ENCODE measurements at regions not wholly inside any gene's neighbourhood (a gene's known extent, or its start where the extent isn't known, plus 50 kb on each side); places are given as distances from the start of the nearest gene placed in this dataset.

GRCh38 chr3:144084929-144085328 lies 113.3 kb downstream of the DIPK2A start:
- ChIA-PET CTCF (no interaction called here), POLR2A (no interaction called here)
- H3K9me3 Mint-ChIP-seq (ENCODE audit: insufficient read depth): no peaks in the 10 kb centered on the region
- H3K4me3 Mint-ChIP-seq: no peak overlapping the region
- DNase-seq: no peak
- H3K27ac Mint-ChIP-seq: no peak overlapping the region
- H3K4me1 Mint-ChIP-seq (ENCODE audit: low read depth): no peaks in the 10 kb centered on the region
- H3K36me3 Mint-ChIP-seq (ENCODE audit: low read depth): no peaks in the 10 kb centered on the region
- H3K27me3 Mint-ChIP-seq (ENCODE audit: low read depth): peaks cover 8% of the 10 kb centered on the region
- no peak for ATAC-seq

- POLR2A ChIA-PET: no interaction called here
- Mint-ChIP-seq H3K9me3 (ENCODE audit: insufficient read depth) (no peaks in the 10 kb centered on the region), H3K27ac (no peak overlapping the region), H3K4me3 (no peak overlapping the region), H3K4me1 (ENCODE audit: low read depth) (no peaks in the 10 kb centered on the region), H3K36me3 (ENCODE audit: low read depth) (no peaks in the 10 kb centered on the region), H3K27me3 (ENCODE audit: low read depth) (peaks cover 8% of the 10 kb centered on the region)
- DNase-seq (no peak), ATAC-seq (no peak)
- CTCF ChIA-PET: no interaction called here
Observed at GRCh38 chr3:144085964-144086363, 114.3 kb downstream of the DIPK2A start.

- POLR2A ChIA-PET: no interaction called here
- DNase-seq (no peak), ATAC-seq (no peak)
- CTCF ChIA-PET: no interaction called here
- Mint-ChIP-seq H3K27ac (no peak overlapping the region), H3K36me3 (ENCODE audit: low read depth) (no peaks in the 10 kb centered on the region), H3K9me3 (ENCODE audit: insufficient read depth) (no peaks in the 10 kb centered on the region), H3K27me3 (ENCODE audit: low read depth) (no peaks in the 10 kb centered on the region), H3K4me1 (ENCODE audit: low read depth) (no peaks in the 10 kb centered on the region), H3K4me3 (no peak overlapping the region)
Observed at GRCh38 chr3:144096016-144096415, 124.4 kb downstream of the DIPK2A start.

GRCh38 chr3:144097163-144097562 lies 125.5 kb downstream of the DIPK2A start:
- Mint-ChIP-seq H3K27me3 (ENCODE audit: low read depth) (no peaks in the 10 kb centered on the region), H3K4me1 (ENCODE audit: low read depth) (no peaks in the 10 kb centered on the region), H3K9me3 (ENCODE audit: insufficient read depth) (no peaks in the 10 kb centered on the region), H3K4me3 (no peak overlapping the region), H3K27ac (no peak overlapping the region), H3K36me3 (ENCODE audit: low read depth) (no peaks in the 10 kb centered on the region)
- POLR2A ChIA-PET: no interaction called here
- no peak for ATAC-seq
- DNase-seq: no peak
- CTCF ChIA-PET: no interaction called here

- Mint-ChIP-seq H3K36me3 (ENCODE audit: low read depth) (no peaks in the 10 kb centered on the region), H3K4me3 (no peak overlapping the region), H3K4me1 (ENCODE audit: low read depth) (no peaks in the 10 kb centered on the region), H3K27ac (no peak overlapping the region), H3K9me3 (ENCODE audit: insufficient read depth) (no peaks in the 10 kb centered on the region), H3K27me3 (ENCODE audit: low read depth) (no peaks in the 10 kb centered on the region)
- no peak for ATAC-seq
- CTCF ChIA-PET: no interaction called here
- DNase-seq: no peak
- POLR2A ChIA-PET: no interaction called here
Observed at GRCh38 chr3:144098691-144099090, 127.1 kb downstream of the DIPK2A start.

- no peak overlapping the region for H3K4me3 Mint-ChIP-seq
- H3K36me3 Mint-ChIP-seq (ENCODE audit: low read depth): no peaks in the 10 kb centered on the region
- no peaks in the 10 kb centered on the region for H3K9me3 Mint-ChIP-seq (ENCODE audit: insufficient read depth)
- no peaks in the 10 kb centered on the region for H3K27me3 Mint-ChIP-seq (ENCODE audit: low read depth)
- POLR2A ChIA-PET: no interaction called here
- CTCF ChIA-PET: no interaction called here
- no peaks in the 10 kb centered on the region for H3K4me1 Mint-ChIP-seq (ENCODE audit: low read depth)
- DNase-seq: no peak
- H3K27ac Mint-ChIP-seq: no peak overlapping the region
- no peak for ATAC-seq
Observed at GRCh38 chr3:144102421-144102820, 130.8 kb downstream of the DIPK2A start.

GRCh38 chr3:144104186-144104585 lies 132.6 kb downstream of the DIPK2A start:
- DNase-seq (no peak), ATAC-seq (no peak)
- CTCF ChIA-PET: no interaction called here
- POLR2A ChIA-PET: no interaction called here
- Mint-ChIP-seq H3K36me3 (ENCODE audit: low read depth) (no peaks in the 10 kb centered on the region), H3K27ac (no peak overlapping the region), H3K4me1 (ENCODE audit: low read depth) (no peaks in the 10 kb centered on the region), H3K27me3 (ENCODE audit: low read depth) (no peaks in the 10 kb centered on the region), H3K9me3 (ENCODE audit: insufficient read depth) (no peaks in the 10 kb centered on the region), H3K4me3 (no peak overlapping the region)

GRCh38 chr3:144104679-144105078 lies 133.1 kb downstream of the DIPK2A start:
- H3K9me3 Mint-ChIP-seq (ENCODE audit: insufficient read depth): no peaks in the 10 kb centered on the region
- H3K27ac Mint-ChIP-seq: no peak overlapping the region
- POLR2A ChIA-PET: no interaction called here
- no peaks in the 10 kb centered on the region for H3K36me3 Mint-ChIP-seq (ENCODE audit: low read depth)
- H3K27me3 Mint-ChIP-seq (ENCODE audit: low read depth): no peaks in the 10 kb centered on the region
- DNase-seq (no peak), ATAC-seq (no peak)
- CTCF ChIA-PET: no interaction called here
- H3K4me1 Mint-ChIP-seq (ENCODE audit: low read depth): no peaks in the 10 kb centered on the region
- H3K4me3 Mint-ChIP-seq: no peak overlapping the region

- H3K9me3 Mint-ChIP-seq (ENCODE audit: insufficient read depth): no peaks in the 10 kb centered on the region
- ATAC-seq (no peak), DNase-seq (no peak)
- H3K36me3 Mint-ChIP-seq (ENCODE audit: low read depth): no peaks in the 10 kb centered on the region
- CTCF ChIA-PET: no interaction called here
- no peak overlapping the region for H3K27ac Mint-ChIP-seq
- no peaks in the 10 kb centered on the region for H3K27me3 Mint-ChIP-seq (ENCODE audit: low read depth)
- H3K4me1 Mint-ChIP-seq (ENCODE audit: low read depth): no peaks in the 10 kb centered on the region
- POLR2A ChIA-PET: no interaction called here
- H3K4me3 Mint-ChIP-seq: no peak overlapping the region
Observed at GRCh38 chr3:144105542-144105941, 133.9 kb downstream of the DIPK2A start.

GRCh38 chr3:144106970-144107369 lies 135.3 kb downstream of the DIPK2A start:
- Mint-ChIP-seq H3K27ac (no peak overlapping the region), H3K4me3 (no peak overlapping the region), H3K27me3 (ENCODE audit: low read depth) (no peaks in the 10 kb centered on the region), H3K4me1 (ENCODE audit: low read depth) (no peaks in the 10 kb centered on the region), H3K9me3 (ENCODE audit: insufficient read depth) (no peaks in the 10 kb centered on the region), H3K36me3 (ENCODE audit: low read depth) (no peaks in the 10 kb centered on the region)
- CTCF ChIA-PET: no interaction called here
- DNase-seq (no peak), ATAC-seq (no peak)
- POLR2A ChIA-PET: no interaction called here

GRCh38 chr3:144107923-144108322 lies 136.3 kb downstream of the DIPK2A start:
- DNase-seq: no peak
- H3K4me3 Mint-ChIP-seq: no peak overlapping the region
- H3K9me3 Mint-ChIP-seq (ENCODE audit: insufficient read depth): no peaks in the 10 kb centered on the region
- ATAC-seq: no peak
- H3K27ac Mint-ChIP-seq: no peak overlapping the region
- ChIA-PET CTCF (no interaction called here), POLR2A (no interaction called here)
- no peaks in the 10 kb centered on the region for H3K4me1 Mint-ChIP-seq (ENCODE audit: low read depth)
- H3K27me3 Mint-ChIP-seq (ENCODE audit: low read depth): no peaks in the 10 kb centered on the region
- H3K36me3 Mint-ChIP-seq (ENCODE audit: low read depth): no peaks in the 10 kb centered on the region

- Mint-ChIP-seq H3K27me3 (ENCODE audit: low read depth) (no peaks in the 10 kb centered on the region), H3K27ac (no peak overlapping the region), H3K4me1 (ENCODE audit: low read depth) (no peaks in the 10 kb centered on the region), H3K4me3 (no peak overlapping the region), H3K36me3 (ENCODE audit: low read depth) (no peaks in the 10 kb centered on the region), H3K9me3 (ENCODE audit: insufficient read depth) (no peaks in the 10 kb centered on the region)
- DNase-seq: no peak
- ChIA-PET CTCF (no interaction called here), POLR2A (no interaction called here)
- ATAC-seq: no peak
Observed at GRCh38 chr3:144109944-144110343, 138.3 kb downstream of the DIPK2A start.

GRCh38 chr3:144112036-144112435 lies 140.4 kb downstream of the DIPK2A start:
- DNase-seq (no peak), ATAC-seq (no peak)
- ChIA-PET CTCF (no interaction called here), POLR2A (no interaction called here)
- Mint-ChIP-seq H3K9me3 (ENCODE audit: insufficient read depth) (no peaks in the 10 kb centered on the region), H3K4me3 (no peak overlapping the region), H3K27me3 (ENCODE audit: low read depth) (no peaks in the 10 kb centered on the region), H3K27ac (no peak overlapping the region), H3K4me1 (ENCODE audit: low read depth) (no peaks in the 10 kb centered on the region), H3K36me3 (ENCODE audit: low read depth) (no peaks in the 10 kb centered on the region)

GRCh38 chr3:144112437-144112836 lies 140.8 kb downstream of the DIPK2A start:
- Mint-ChIP-seq H3K4me3 (no peak overlapping the region), H3K4me1 (ENCODE audit: low read depth) (no peaks in the 10 kb centered on the region), H3K9me3 (ENCODE audit: insufficient read depth) (no peaks in the 10 kb centered on the region), H3K27ac (no peak overlapping the region), H3K27me3 (ENCODE audit: low read depth) (no peaks in the 10 kb centered on the region), H3K36me3 (ENCODE audit: low read depth) (no peaks in the 10 kb centered on the region)
- DNase-seq (no peak), ATAC-seq (no peak)
- CTCF ChIA-PET: no interaction called here
- POLR2A ChIA-PET: no interaction called here
